ENCODE measurements at regions not wholly inside any gene's neighbourhood (a gene's known extent, or its start where the extent isn't known, plus 50 kb on each side); places are given as distances from the start of the nearest gene placed in this dataset.

GRCh38 chr6:80886475-80886874, 780.0 kb downstream of the BCKDHB start:
- Histone ChIP-seq H3K4me3 (ENCODE audit: low read depth, low read length) (no peak overlapping the region), H3K27ac (ENCODE audit: extremely low read depth, low read depth, low read length) (no peak overlapping the region), H3K9me3 (ENCODE audit: control insufficient read depth, insufficient read depth, low read depth, low read length) (no peaks in the 10 kb centered on the region), H3K4me1 (ENCODE audit: control insufficient read depth, insufficient read depth, low read length) (no peaks in the 10 kb centered on the region), H3K36me3 (ENCODE audit: control insufficient read depth in 2 of 2, insufficient read depth in 1 of 2, low read length in 2 of 2) (no peaks in the 10 kb centered on the region)
- CTCF ChIA-PET, result no interaction called here
- TF ChIP-seq ZFP41 (tag by site-specific recombination; IDR thresholded peaks at IDR 0.05; ENCODE audit: borderline replicate concordance) (no peak), ZBTB8A (tag by site-specific recombination; IDR thresholded peaks at IDR 0.05) (no peak), ZNF362 (tag by site-specific recombination; IDR thresholded peaks at IDR 0.05) (no peak), ZNF16 (tag by site-specific recombination; IDR thresholded peaks at IDR 0.05; ENCODE audit: low read depth) (no peak), ZNF518A (tag by site-specific recombination; conservative IDR thresholded peaks at IDR 0.05; ENCODE audit: low read depth) (no peak), ZIC2 (tag by site-specific recombination; IDR thresholded peaks at IDR 0.05) (no peak), ZNF654 (tag by site-specific recombination; IDR thresholded peaks at IDR 0.05; ENCODE audit: low read depth) (no peak), ZSCAN23 (tag by site-specific recombination; IDR thresholded peaks at IDR 0.05) (no peak), ZFP69B (tag by site-specific recombination; IDR thresholded peaks at IDR 0.05) (no peak), ZNF610 (tag by site-specific recombination; IDR thresholded peaks at IDR 0.05; ENCODE audit: borderline replicate concordance) (no peak), ZNF707 (tag by site-specific recombination; IDR thresholded peaks at IDR 0.05) (no peak), ZNF157 (tag by site-specific recombination; IDR thresholded peaks at IDR 0.05) (no peak), ZNF555 (tag by site-specific recombination; conservative IDR thresholded peaks at IDR 0.05) (no peak)
- TF ChIP-seq, protein P1, sequence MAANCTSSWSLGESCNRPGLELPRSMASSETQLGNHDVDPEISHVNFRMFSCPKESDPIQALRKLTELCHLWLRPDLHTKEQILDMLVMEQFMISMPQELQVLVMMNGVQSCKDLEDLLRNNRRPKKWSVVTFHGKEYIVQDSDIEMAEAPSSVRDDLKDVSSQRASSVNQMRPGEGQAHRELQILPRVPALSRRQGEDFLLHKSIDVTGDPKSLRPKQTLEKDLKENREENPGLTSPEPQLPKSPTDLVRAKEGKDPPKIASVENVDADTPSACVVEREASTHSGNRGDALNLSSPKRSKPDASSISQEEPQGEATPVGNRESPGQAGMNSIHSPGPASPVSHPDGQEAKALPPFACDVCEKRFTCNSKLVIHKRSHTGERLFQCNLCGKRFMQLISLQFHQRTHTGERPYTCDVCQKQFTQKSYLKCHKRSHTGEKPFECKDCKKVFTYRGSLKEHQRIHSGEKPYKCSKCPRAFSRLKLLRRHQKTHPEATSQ (tag by site-specific recombination; IDR thresholded peaks at IDR 0.05), result no peak
- TF ChIP-seq, protein P2, sequence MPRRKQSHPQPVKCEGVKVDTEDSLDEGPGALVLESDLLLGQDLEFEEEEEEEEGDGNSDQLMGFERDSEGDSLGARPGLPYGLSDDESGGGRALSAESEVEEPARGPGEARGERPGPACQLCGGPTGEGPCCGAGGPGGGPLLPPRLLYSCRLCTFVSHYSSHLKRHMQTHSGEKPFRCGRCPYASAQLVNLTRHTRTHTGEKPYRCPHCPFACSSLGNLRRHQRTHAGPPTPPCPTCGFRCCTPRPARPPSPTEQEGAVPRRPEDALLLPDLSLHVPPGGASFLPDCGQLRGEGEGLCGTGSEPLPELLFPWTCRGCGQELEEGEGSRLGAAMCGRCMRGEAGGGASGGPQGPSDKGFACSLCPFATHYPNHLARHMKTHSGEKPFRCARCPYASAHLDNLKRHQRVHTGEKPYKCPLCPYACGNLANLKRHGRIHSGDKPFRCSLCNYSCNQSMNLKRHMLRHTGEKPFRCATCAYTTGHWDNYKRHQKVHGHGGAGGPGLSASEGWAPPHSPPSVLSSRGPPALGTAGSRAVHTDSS (tag by site-specific recombination; IDR thresholded peaks at IDR 0.05), result no peak
- POLR2A ChIA-PET, result no interaction called here

DNA sequence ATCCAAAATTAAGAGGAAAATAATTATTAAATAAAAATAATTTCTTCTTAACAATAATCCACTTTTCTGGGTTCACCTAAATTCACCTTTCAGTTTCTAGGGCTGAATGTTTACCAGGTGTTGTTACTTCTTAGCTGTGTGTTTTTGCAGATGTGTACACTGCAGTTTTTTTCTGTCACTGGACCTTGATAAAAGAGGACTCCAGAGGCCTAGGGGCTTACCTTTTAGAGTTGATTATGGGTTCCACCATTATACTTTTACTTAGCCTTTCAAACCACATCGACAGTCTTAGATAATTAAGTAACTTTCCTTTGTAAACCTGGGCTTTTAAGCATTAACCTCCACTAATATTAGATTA, 766.5 kb downstream of the BCKDHB start:
- H3K4me3 ChIP-seq (ENCODE audit: low read depth, low read length), result no peak overlapping the region
- ChIA-PET POLR2A (no interaction called here), CTCF (no interaction called here)
- no peaks in the 10 kb centered on the region for H3K4me1 ChIP-seq (ENCODE audit: control insufficient read depth, insufficient read depth, low read length)
- H3K36me3 ChIP-seq (ENCODE audit: control insufficient read depth in 2 of 2, insufficient read depth in 1 of 2, low read length in 2 of 2), result no peaks in the 10 kb centered on the region
- no peaks in the 10 kb centered on the region for H3K9me3 ChIP-seq (ENCODE audit: control insufficient read depth, insufficient read depth, low read depth, low read length)
- no peak overlapping the region for H3K27ac ChIP-seq (ENCODE audit: extremely low read depth, low read depth, low read length)
- TF ChIP-seq ZBTB48 (tag by site-specific recombination; IDR thresholded peaks at IDR 0.05) (no peak), ZNF140 (tag by site-specific recombination; IDR thresholded peaks at IDR 0.05) (no peak), ZNF16 (tag by site-specific recombination; IDR thresholded peaks at IDR 0.05; ENCODE audit: low read depth) (no peak), ZNF394 (tag by site-specific recombination; IDR thresholded peaks at IDR 0.05; ENCODE audit: borderline replicate concordance) (no peak), ZBTB21 (tag by site-specific recombination; IDR thresholded peaks at IDR 0.05) (no peak), ZSCAN30 (tag by site-specific recombination; IDR thresholded peaks at IDR 0.05) (no peak), ZNF24 (tag by site-specific recombination; IDR thresholded peaks at IDR 0.05) (no peak), ZNF561 (tag by site-specific recombination; IDR thresholded peaks at IDR 0.05; ENCODE audit: borderline replicate concordance) (no peak), KLF17 (tag by site-specific recombination; IDR thresholded peaks at IDR 0.05) (no peak), ZNF544 (tag by site-specific recombination; IDR thresholded peaks at IDR 0.05) (no peak)
- TF ChIP-seq, protein P3, sequence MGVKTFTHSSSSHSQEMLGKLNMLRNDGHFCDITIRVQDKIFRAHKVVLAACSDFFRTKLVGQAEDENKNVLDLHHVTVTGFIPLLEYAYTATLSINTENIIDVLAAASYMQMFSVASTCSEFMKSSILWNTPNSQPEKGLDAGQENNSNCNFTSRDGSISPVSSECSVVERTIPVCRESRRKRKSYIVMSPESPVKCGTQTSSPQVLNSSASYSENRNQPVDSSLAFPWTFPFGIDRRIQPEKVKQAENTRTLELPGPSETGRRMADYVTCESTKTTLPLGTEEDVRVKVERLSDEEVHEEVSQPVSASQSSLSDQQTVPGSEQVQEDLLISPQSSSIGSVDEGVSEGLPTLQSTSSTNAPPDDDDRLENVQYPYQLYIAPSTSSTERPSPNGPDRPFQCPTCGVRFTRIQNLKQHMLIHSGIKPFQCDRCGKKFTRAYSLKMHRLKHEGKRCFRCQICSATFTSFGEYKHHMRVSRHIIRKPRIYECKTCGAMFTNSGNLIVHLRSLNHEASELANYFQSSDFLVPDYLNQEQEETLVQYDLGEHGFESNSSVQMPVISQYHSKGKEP (tag by site-specific recombination; IDR thresholded peaks at IDR 0.05), result no peak
